HepG2 (cell line): ENCODE measurements at regions not wholly inside any gene's neighbourhood (a gene's known extent, or its start where the extent isn't known, plus 50 kb on each side); places are given as distances from the start of the nearest gene placed in this dataset.

Experiments used
- ATAC-seq: fragments of 200-7000 bp; cut with Tn5 transposase; 3 replicates; pipeline ENCODE4 v1.9.1; 2020; ENCODE audit warnings: mild to moderate bottlenecking, moderate library complexity
- BruUV-seq: library from RNA; stranded (reverse); fragments of 400-500 nt; replicated peaks from 2 replicates; lab custom pipeline; 2021; lab: Mats Ljungman, UMichigan
- CTCF ChIA-PET: fragments of 300-600 bp; formaldehyde crosslinking; extraction: SDS; loops from one replicate; lab custom pipeline; 2021; ENCODE audit warnings: low total read pairs, inconsistent platforms, low intra/inter-chr PET ratio; lab: Yijun Ruan, JAX
- POLR2A ChIA-PET: fragments of 350-600 bp; sonication (Branson Sonifier 250); formaldehyde crosslinking; loops from one replicate; lab custom pipeline; 2020; ENCODE audit warnings: antibody characterized with exemption, inconsistent platforms; lab: Yijun Ruan, JAX
- DNase-seq: peaks from one replicate; pipeline ENCODE4 v3.0.0-alpha.2; 2015; ENCODE audit warnings: low spot score
- FAIRE-seq: peaks from 3 replicates; lab custom pipeline; 2011; peaks lifted over from hg19 to GRCh38; lab: Jason Lieb, UNC
- H2AFZ ChIP-seq: one replicate; pipeline ENCODE4 v1.6.1; 2011; ENCODE audit warnings: low read length, inconsistent platforms
- H3K27ac ChIP-seq: fragments of 300-600 bp; 3 replicates; pipeline ENCODE4 v1.8.0; 2011; ENCODE audit warnings: mixed run types, mild to moderate bottlenecking, mixed read lengths, low read length, inconsistent platforms; ENCODE audit not compliant: insufficient read depth; ENCODE audit errors: extremely low read length
- H3K27me3 ChIP-seq, 2 experiments: fragments of 200-600 bp in 1 of 2; 2 replicates in 1 of 2; 3 replicates in 1 of 2; pipeline versions ENCODE4 v1.6.0 to v1.8.0; 2011; ENCODE audit warnings: low read length in 2 of 2, mild to moderate bottlenecking in 2 of 2, moderate library complexity in 2 of 2, inconsistent platforms in 1 of 2; ENCODE audit not compliant: insufficient read depth in 2 of 2, control insufficient read depth in 1 of 2
- H3K36me3 ChIP-seq, 2 experiments: fragments of 200-600 bp in 1 of 2; replicated peaks in 1 of 2; 2 replicates in 1 of 2; 3 replicates in 1 of 2; pipeline versions ENCODE4 v1.5.1 to v1.8.0; 2011; ENCODE audit warnings: low read length in 2 of 2, inconsistent platforms in 1 of 2; ENCODE audit not compliant: insufficient read depth in 2 of 2, control insufficient read depth in 1 of 2
- H3K4me1 ChIP-seq: 2 replicates; pipeline ENCODE4 v1.5.1; 2012; ENCODE audit warnings: low read length, inconsistent platforms; ENCODE audit not compliant: insufficient read depth
- H3K4me2 ChIP-seq: 2 replicates; pipeline ENCODE4 v1.6.0; 2011; ENCODE audit warnings: low read depth, low read length, inconsistent platforms
- H3K4me3 ChIP-seq, 3 experiments: fragments of 200-600 bp in 1 of 3; sonication (generic), shearing (Covaris generic) in 1 of 3; replicated peaks in 1 of 3; 2 replicates each; pipeline ENCODE4 v1.5.1; 2011 to 2016; ENCODE audit warnings: low read length in 3 of 3, inconsistent platforms in 2 of 3, low read depth in 2 of 3, mild to moderate bottlenecking in 2 of 3, control low read depth in 1 of 3, mixed read lengths in 1 of 3; ENCODE audit not compliant: insufficient read depth in 1 of 3
- H3K79me2 ChIP-seq: one replicate; pipeline ENCODE4 v1.6.1; 2011; ENCODE audit warnings: low read length, inconsistent platforms; ENCODE audit not compliant: insufficient read depth
- H3K9ac ChIP-seq: 2 replicates; pipeline ENCODE4 v1.6.0; 2011; ENCODE audit warnings: mild to moderate bottlenecking, low read depth, low read length, inconsistent platforms; ENCODE audit not compliant: insufficient read depth
- H3K9me3 ChIP-seq: 2 replicates; pipeline ENCODE4 v1.5.1; 2012; ENCODE audit warnings: mild to moderate bottlenecking, low read length
- H4K20me1 ChIP-seq: 2 replicates; pipeline ENCODE4 v1.6.0; 2011; ENCODE audit warnings: inconsistent platforms, mild to moderate bottlenecking, low read length, moderate library complexity; ENCODE audit not compliant: insufficient read depth
- AGO2 ChIP-seq: fragments of 200-400 bp; formaldehyde crosslinking; optimal IDR thresholded peaks from 2 replicates; pipeline ENCODE3; 2017; ENCODE audit warnings: mild to moderate bottlenecking, low read depth, low read length, moderate library complexity
- HMGA1 ChIP-seq: sonication (generic); formaldehyde crosslinking; conservative IDR thresholded peaks from 2 replicates; pipeline ENCODE4 v1.4.0; 2020; ENCODE audit warnings: missing genetic modification reagents
- MTF1 ChIP-seq: sonication (generic); formaldehyde crosslinking; IDR thresholded peaks from 2 replicates; pipeline ENCODE4 v1.5.0; 2020; ENCODE audit warnings: missing genetic modification reagents
- POGZ ChIP-seq: sonication (generic); formaldehyde crosslinking; IDR thresholded peaks from 2 replicates; pipeline ENCODE4 v1.4.0; 2020; ENCODE audit warnings: mild to moderate bottlenecking, missing genetic modification reagents
- ZNF282 ChIP-seq: fragments of 450-650 bp; IDR thresholded peaks from 2 replicates; pipeline ENCODE4 v1.6.1; 2018; ENCODE audit not compliant: partially characterized antibody
- ZNF570 ChIP-seq: sonication (generic); formaldehyde crosslinking; IDR thresholded peaks from 2 replicates; pipeline ENCODE4 v1.4.0; 2020; ENCODE audit warnings: mild to moderate bottlenecking, missing genetic modification reagents, borderline replicate concordance
- ZNF616 ChIP-seq: sonication (generic); formaldehyde crosslinking; IDR thresholded peaks from 2 replicates; pipeline ENCODE4 v1.5.0; 2020; ENCODE audit warnings: low read depth, mild to moderate bottlenecking, missing genetic modification reagents
- ZSCAN25 ChIP-seq: sonication (generic); formaldehyde crosslinking; IDR thresholded peaks from 2 replicates; pipeline ENCODE4 v1.8.0; 2022; ENCODE audit warnings: mild to moderate bottlenecking, missing genetic modification reagents
- WGBS: methylation state at CpG from one replicate; pipeline ENCODE4 v1.1.6; 2017; ENCODE audit warnings: low lambda C conversion rate; 5-methylcytosine and 5-hydroxymethylcytosine counted together
- in situ Hi-C: cut with HindIII; loops from 2 replicates; pipeline ENCODE4 v1.10.0; 2017; ENCODE audit warnings: low pct_unique_long_range_greater_than_20kb; ENCODE audit not compliant: extremely low pct_ligation_motif_present
- intact Hi-C: fragments of 100-400 bp; cut with micrococcal nuclease; formaldehyde crosslinking; loops from one replicate; pipeline ENCODE4 v1.10.0; 2022; ENCODE audit not compliant: unreplicated experiment
- TF ChIP-seq, protein P1 (sequence below): sonication (generic); formaldehyde crosslinking; IDR thresholded peaks from 2 replicates; pipeline ENCODE4 v1.5.1; 2020; ENCODE audit warnings: missing genetic modification reagents, mild to moderate bottlenecking, borderline replicate concordance
- TF ChIP-seq, protein P2 (sequence below): sonication (generic); formaldehyde crosslinking; IDR thresholded peaks from 2 replicates; pipeline ENCODE4 v1.9.0; 2021; ENCODE audit warnings: missing genetic modification reagents, mild to moderate bottlenecking, borderline replicate concordance
- TF ChIP-seq, protein P3 (sequence below): sonication (generic); formaldehyde crosslinking; IDR thresholded peaks from 2 replicates; pipeline ENCODE4 v1.5.0; 2020; ENCODE audit warnings: missing genetic modification reagents

DNA sequence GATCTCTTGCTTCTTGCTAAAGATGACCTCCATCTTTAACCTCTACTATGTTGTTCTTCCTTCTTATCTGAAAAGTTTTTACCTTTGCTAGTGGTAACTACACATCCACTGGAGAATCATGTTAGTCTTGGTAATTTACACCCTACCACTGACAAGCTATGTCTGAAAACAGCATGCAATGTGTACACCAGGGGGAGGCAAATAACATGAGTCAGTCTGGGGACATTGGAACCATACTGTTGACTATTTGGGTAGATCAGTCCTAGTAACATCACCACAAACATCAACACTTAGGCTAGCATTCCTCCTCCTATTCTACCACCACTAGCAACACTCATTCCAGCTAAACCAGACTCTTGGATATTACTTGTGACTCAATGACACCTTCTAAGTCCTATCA lies 549.0 kb downstream of the KCNT2 start:
- Histone ChIP-seq H4K20me1 (no peaks in the 10 kb centered on the region), H3K4me3 (no peak overlapping the region), H3K79me2 (no peaks in the 10 kb centered on the region), H3K4me2 (no peak overlapping the region), H3K9me3 (no peaks in the 10 kb centered on the region), H3K9ac (no peak overlapping the region), H3K27ac (no peak overlapping the region), H2AFZ (no peak overlapping the region), H3K27me3 (no peaks in the 10 kb centered on the region), H3K4me1 (no peaks in the 10 kb centered on the region), H3K36me3 (no peaks in the 10 kb centered on the region)
- ChIA-PET POLR2A (no interaction called here), CTCF (no interaction called here)
- no TSS peak for BruUV-seq
- DNase-seq (no peak), ATAC-seq (peak; percentile 50; the same call in 2 of the 3 replicates), FAIRE-seq (no peak)
- in situ Hi-C loops: no loop called here
- TF ChIP-seq POGZ (CRISPR knock-in tag): no peak
- TF ChIP-seq, protein P1, sequence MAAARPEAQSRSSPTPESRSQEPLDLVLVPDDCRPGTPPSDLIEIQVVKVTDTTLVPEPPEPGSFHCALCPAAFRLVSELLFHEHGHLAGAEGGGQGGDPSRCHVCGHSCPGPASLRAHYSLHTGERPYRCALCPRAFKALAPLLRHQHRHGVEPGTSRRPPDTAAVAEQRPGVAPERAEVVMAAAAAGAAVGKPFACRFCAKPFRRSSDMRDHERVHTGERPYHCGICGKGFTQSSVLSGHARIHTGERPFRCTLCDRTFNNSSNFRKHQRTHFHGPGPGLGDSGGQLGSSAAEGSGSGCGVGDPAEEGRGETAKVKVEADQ (CRISPR knock-in tag): no peak
- intact Hi-C loops: no loop called here

DNA sequence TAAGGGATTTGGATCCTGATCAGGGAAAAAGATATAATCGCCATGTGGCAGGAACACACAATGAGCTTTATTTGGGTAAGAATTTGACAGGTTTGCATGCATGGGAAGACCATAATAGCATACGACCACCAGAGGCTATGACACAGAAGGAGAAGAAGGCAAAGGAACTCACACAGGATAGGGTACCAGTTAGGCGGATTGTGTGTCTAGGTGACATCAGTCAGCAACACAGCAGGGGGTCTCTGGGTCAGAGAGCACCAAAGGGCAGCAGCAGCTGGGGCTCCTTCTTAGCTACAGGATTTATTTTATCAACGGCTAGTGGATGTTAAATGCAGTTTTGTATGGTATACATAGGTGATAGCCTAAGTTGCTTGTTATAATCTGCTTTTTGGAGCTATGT lies 551.3 kb downstream of the KCNT2 start:
- Histone ChIP-seq H3K36me3 (no peaks in the 10 kb centered on the region), H3K4me1 (no peaks in the 10 kb centered on the region), H3K4me3 (no peak overlapping the region), H3K27ac (no peak overlapping the region), H4K20me1 (no peaks in the 10 kb centered on the region), H3K27me3 (no peaks in the 10 kb centered on the region), H3K9ac (no peak overlapping the region), H3K9me3 (no peaks in the 10 kb centered on the region), H2AFZ (no peak overlapping the region), H3K79me2 (no peaks in the 10 kb centered on the region), H3K4me2 (no peak overlapping the region)
- POLR2A ChIA-PET: no interaction called here
- CTCF ChIA-PET: no interaction called here
- 4% methylated on average over 4 of the region's 4 CpGs for WGBS
- in situ Hi-C loops: no loop called here
- ATAC-seq (no peak), DNase-seq (no peak)
- BruUV-seq: no TSS peak
- TF ChIP-seq ZNF616 (CRISPR knock-in tag): no peak
- TF ChIP-seq ZNF282: no peak
- no peak for TF ChIP-seq AGO2
- no peak for TF ChIP-seq ZSCAN25 (CRISPR knock-in tag)
- TF ChIP-seq MTF1 (CRISPR knock-in tag): no peak
- no peak for TF ChIP-seq ZNF570
- TF ChIP-seq, protein P2, sequence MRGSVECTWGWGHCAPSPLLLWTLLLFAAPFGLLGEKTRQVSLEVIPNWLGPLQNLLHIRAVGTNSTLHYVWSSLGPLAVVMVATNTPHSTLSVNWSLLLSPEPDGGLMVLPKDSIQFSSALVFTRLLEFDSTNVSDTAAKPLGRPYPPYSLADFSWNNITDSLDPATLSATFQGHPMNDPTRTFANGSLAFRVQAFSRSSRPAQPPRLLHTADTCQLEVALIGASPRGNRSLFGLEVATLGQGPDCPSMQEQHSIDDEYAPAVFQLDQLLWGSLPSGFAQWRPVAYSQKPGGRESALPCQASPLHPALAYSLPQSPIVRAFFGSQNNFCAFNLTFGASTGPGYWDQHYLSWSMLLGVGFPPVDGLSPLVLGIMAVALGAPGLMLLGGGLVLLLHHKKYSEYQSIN (CRISPR knock-in tag): no peak
- TF ChIP-seq, protein P3, sequence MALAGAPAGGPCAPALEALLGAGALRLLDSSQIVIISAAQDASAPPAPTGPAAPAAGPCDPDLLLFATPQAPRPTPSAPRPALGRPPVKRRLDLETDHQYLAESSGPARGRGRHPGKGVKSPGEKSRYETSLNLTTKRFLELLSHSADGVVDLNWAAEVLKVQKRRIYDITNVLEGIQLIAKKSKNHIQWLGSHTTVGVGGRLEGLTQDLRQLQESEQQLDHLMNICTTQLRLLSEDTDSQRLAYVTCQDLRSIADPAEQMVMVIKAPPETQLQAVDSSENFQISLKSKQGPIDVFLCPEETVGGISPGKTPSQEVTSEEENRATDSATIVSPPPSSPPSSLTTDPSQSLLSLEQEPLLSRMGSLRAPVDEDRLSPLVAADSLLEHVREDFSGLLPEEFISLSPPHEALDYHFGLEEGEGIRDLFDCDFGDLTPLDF (CRISPR knock-in tag): no peak
- TF ChIP-seq HMGA1 (CRISPR knock-in tag): no peak
- TF ChIP-seq, all 625 proteins: peak for 0
- FAIRE-seq: no peak
- intact Hi-C loops: no loop called here
